Activated B cell treated with CpG ODN at 0.5 μM for 24 hours (primary cell): ENCODE measurements at regions not wholly inside any gene's neighbourhood (a gene's known extent, or its start where the extent isn't known, plus 50 kb on each side); places are given as distances from the start of the nearest gene placed in this dataset.

ENCODE experiments used
- ATAC-seq: fragments of 200-7000 bp; cut with Tn5 transposase; one replicate; pipeline ENCODE4 v1.10.0; 2021; ENCODE audit warnings: low read depth, mild to moderate bottlenecking, moderate library complexity
- CTCF ChIA-PET: fragments of 350-600 bp; sonication (Branson Sonifier 250); formaldehyde crosslinking; loops from one replicate; lab custom pipeline; 2021; ENCODE audit warnings: antibody characterized with exemption; lab: Charles Lee
- POLR2A ChIA-PET: fragments of 350-600 bp; sonication (Branson Sonifier 250); formaldehyde crosslinking; loops from one replicate; lab custom pipeline; 2021; ENCODE audit warnings: antibody characterized with exemption; lab: Charles Lee
- DNase-seq: peaks from one replicate; pipeline ENCODE4 v3.0.0; 2022
- H3K27ac Mint-ChIP-seq: one replicate; pipeline ENCODE4 v1.8.0; 2020; ENCODE audit warnings: mixed read lengths
- H3K27me3 Mint-ChIP-seq: one replicate; pipeline ENCODE4 v1.8.0; 2021; ENCODE audit warnings: mixed read lengths
- H3K36me3 Mint-ChIP-seq: one replicate; pipeline ENCODE4 v1.8.0; 2021; ENCODE audit warnings: low read depth, mixed read lengths
- H3K4me1 Mint-ChIP-seq: one replicate; pipeline ENCODE4 v1.8.0; 2021; ENCODE audit warnings: mixed read lengths
- H3K4me3 Mint-ChIP-seq: one replicate; pipeline ENCODE4 v1.8.0; 2020; ENCODE audit warnings: mild to moderate bottlenecking, mixed read lengths
- H3K9me3 Mint-ChIP-seq: one replicate; pipeline ENCODE4 v1.8.0; 2020; ENCODE audit warnings: mixed read lengths
- intact Hi-C: fragments of 100-400 bp; cut with micrococcal nuclease; formaldehyde crosslinking; loops from one replicate; pipeline ENCODE4 v1.15.1; 2024
- TF ChIP-seq, protein P1 (sequence below): fragments of 200-600 bp; IDR thresholded peaks from one replicate; pipeline ENCODE4 v1.8.0; 2022; ENCODE audit warnings: antibody characterized with exemption, mild to moderate bottlenecking

DNA sequence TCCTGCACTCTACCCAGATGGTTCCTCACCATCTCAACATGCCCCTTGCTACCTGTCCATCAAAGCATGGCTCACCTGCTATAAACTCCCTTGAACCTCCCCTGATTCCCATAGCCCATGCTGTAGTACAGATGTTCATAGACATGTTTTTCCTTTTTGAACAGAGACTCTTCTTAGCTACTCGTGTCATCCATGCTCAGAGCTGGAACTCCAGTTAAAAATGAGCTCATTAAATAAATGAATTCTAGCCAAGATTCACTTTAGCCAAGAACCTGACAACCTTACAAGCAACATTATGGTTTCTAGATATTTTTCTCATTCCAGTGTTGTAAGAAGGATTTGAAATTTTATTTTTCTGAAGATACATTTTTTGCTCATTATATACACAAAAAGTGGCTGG lies 65.0 kb downstream of the SCG2 start:
- no peak for ATAC-seq
- no peaks in the 10 kb centered on the region for H3K27me3 Mint-ChIP-seq
- intact Hi-C loops: no loop called here
- H3K4me1 Mint-ChIP-seq: no peaks in the 10 kb centered on the region
- TF ChIP-seq, protein P1, sequence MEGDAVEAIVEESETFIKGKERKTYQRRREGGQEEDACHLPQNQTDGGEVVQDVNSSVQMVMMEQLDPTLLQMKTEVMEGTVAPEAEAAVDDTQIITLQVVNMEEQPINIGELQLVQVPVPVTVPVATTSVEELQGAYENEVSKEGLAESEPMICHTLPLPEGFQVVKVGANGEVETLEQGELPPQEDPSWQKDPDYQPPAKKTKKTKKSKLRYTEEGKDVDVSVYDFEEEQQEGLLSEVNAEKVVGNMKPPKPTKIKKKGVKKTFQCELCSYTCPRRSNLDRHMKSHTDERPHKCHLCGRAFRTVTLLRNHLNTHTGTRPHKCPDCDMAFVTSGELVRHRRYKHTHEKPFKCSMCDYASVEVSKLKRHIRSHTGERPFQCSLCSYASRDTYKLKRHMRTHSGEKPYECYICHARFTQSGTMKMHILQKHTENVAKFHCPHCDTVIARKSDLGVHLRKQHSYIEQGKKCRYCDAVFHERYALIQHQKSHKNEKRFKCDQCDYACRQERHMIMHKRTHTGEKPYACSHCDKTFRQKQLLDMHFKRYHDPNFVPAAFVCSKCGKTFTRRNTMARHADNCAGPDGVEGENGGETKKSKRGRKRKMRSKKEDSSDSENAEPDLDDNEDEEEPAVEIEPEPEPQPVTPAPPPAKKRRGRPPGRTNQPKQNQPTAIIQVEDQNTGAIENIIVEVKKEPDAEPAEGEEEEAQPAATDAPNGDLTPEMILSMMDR: no peak
- CTCF ChIA-PET: no interaction called here
- H3K9me3 Mint-ChIP-seq: no peaks in the 10 kb centered on the region
- no peaks in the 10 kb centered on the region for H3K36me3 Mint-ChIP-seq
- POLR2A ChIA-PET: no interaction called here
- H3K4me3 Mint-ChIP-seq: no peak overlapping the region
- no peak overlapping the region for H3K27ac Mint-ChIP-seq
- no peak for DNase-seq

DNA sequence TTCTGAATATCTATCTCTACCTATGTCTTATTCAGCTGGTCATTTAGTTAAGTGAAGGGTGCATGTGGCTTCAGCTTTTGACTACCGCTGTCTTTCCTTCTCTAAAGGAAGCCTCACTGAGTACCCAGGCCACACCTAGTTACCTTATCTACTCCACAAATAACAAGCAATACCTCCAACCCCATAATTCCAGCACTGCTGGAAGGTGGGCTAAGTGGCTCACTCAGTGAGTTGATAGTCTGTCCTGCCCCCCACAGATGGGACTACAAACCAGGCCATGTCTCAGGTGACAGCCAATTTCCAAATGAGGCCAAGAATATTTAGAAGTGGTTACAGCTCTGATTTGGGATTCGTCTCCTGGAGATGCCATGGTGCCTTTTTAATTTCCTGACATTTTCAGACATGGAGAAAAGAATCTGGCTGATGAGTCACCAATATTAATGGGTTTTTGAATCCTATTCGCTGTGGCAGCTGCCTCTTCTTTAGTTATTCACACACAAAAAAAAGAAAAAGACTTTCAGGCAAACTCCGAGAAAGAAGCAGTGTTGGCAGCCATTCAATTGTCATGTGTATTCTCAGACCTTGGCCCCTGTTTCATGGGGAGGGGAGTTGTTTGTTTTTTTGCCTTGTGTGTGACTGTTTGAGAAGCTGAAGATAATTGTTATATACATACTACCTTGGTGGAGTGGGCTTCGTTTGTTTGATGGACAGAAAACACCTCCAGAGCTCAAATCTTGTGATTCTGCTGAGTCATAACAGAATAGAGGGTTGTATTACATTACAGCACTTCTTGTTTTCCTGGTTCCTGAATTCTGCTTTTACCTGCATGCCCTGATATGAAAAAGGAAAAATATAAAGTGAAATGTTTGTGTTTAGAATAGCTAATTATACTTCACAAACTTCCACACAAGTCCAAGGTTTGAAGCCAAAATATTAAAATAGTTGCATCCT lies 64.2 kb downstream of the SCG2 start:
- no peaks in the 10 kb centered on the region for H3K27me3 Mint-ChIP-seq
- ATAC-seq (no peak), DNase-seq (no peak)
- H3K4me3 Mint-ChIP-seq: no peak overlapping the region
- H3K4me1 Mint-ChIP-seq: no peaks in the 10 kb centered on the region
- TF ChIP-seq, protein P1: no peak
- ChIA-PET POLR2A (no interaction called here), CTCF (no interaction called here)
- H3K9me3 Mint-ChIP-seq: no peaks in the 10 kb centered on the region
- H3K36me3 Mint-ChIP-seq: no peaks in the 10 kb centered on the region
- intact Hi-C loops: no loop called here
- no peak overlapping the region for H3K27ac Mint-ChIP-seq

DNA sequence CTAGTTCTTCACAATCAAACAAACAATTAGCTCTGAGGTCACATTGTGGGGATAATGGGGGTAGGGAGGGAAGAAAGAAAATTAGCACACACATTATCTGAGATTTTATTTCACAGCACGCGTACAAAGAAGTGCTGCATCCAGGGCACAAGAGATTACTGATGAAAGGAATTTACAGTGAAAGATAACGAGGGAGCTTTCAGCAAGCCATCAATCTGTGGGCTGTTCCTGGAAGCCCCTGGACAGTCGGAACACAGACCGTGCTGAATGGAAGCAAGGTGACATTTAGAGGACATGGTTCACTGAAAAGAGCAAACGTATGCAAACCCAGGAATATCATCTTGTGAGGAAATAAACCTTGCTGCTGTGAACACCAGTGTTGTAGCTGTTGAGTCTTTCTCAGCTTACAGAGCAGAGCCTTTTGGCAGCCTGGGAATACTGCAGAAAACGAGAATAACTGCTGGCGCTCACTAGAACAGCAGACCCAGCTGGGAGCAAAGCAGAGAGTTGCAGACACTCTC lies 63.2 kb downstream of the SCG2 start:
- intact Hi-C loops: no loop called here
- Mint-ChIP-seq H3K27me3 (no peaks in the 10 kb centered on the region), H3K4me3 (no peak overlapping the region), H3K4me1 (no peaks in the 10 kb centered on the region), H3K27ac (no peak overlapping the region), H3K9me3 (no peaks in the 10 kb centered on the region), H3K36me3 (no peaks in the 10 kb centered on the region)
- ChIA-PET POLR2A (no interaction called here), CTCF (no interaction called here)
- TF ChIP-seq, protein P1: no peak
- ATAC-seq: no peak
- DNase-seq: no peak

DNA sequence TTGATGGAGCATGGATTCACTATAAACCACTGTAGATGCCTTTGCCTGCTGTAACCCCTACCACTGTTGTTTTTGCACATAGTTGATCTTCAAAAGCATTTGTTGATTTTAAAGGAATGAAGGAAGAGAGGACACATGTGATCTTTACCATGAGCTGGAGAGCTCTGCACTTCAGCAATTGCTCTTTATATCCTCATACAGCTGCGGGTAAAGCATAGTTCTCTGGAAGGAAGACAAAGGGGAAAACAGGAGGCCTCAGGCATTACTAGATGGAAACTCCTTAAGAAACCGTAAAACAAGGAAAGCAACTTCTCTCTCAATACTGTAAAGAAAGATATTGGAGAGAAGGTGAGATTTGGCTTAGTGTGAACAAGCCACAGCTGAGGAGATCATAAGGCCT lies 60.6 kb downstream of the SCG2 start:
- TF ChIP-seq, protein P1: no peak
- CTCF ChIA-PET: no interaction called here
- no peak for ATAC-seq
- H3K36me3 Mint-ChIP-seq: no peaks in the 10 kb centered on the region
- DNase-seq: no peak
- intact Hi-C loops: no loop called here
- H3K4me3 Mint-ChIP-seq: no peak overlapping the region
- H3K27me3 Mint-ChIP-seq: no peaks in the 10 kb centered on the region
- H3K4me1 Mint-ChIP-seq: no peaks in the 10 kb centered on the region
- H3K9me3 Mint-ChIP-seq: no peaks in the 10 kb centered on the region
- H3K27ac Mint-ChIP-seq: no peak overlapping the region
- POLR2A ChIA-PET: no interaction called here

DNA sequence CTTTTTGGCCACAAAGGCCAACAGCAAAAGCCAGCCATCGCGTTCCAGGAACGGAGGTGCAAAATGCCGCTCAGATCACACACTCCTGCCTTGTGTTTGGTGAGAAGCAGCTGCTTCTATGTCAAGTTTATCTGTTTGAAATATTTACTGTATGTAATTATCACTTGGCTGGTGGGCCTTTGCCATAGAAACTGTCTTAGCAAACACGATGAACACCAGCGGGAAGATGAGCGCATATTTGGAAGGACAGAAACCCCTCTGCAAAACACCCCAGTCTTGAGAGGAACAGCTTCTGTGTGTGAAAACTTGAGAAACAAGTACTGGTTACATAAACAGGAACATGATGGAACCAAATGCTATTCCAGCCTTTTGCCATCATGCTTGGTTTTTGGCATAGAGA lies 59.7 kb downstream of the SCG2 start:
- no peak overlapping the region for H3K27ac Mint-ChIP-seq
- H3K27me3 Mint-ChIP-seq: peaks cover 1% of the 10 kb centered on the region
- H3K9me3 Mint-ChIP-seq: no peaks in the 10 kb centered on the region
- H3K36me3 Mint-ChIP-seq: no peaks in the 10 kb centered on the region
- H3K4me3 Mint-ChIP-seq: no peak overlapping the region
- ATAC-seq (no peak), DNase-seq (no peak)
- TF ChIP-seq, protein P1: no peak
- H3K4me1 Mint-ChIP-seq: no peaks in the 10 kb centered on the region
- ChIA-PET POLR2A (no interaction called here), CTCF (no interaction called here)
- intact Hi-C loops: no loop called here
